ENCODE measurements at regions not wholly inside any gene's neighbourhood (a gene's known extent, or its start where the extent isn't known, plus 50 kb on each side); places are given as distances from the start of the nearest gene placed in this dataset.

- no peak for TF ChIP-seq CTCF (IDR thresholded peaks at IDR 0.05)
- no peak for TF ChIP-seq EP300 (IDR thresholded peaks at IDR 0.05)
- no peak for TF ChIP-seq POLR2A (IDR thresholded peaks at IDR 0.05)
Observed at GRCh38 chr13:87344176-87344575, 327.0 kb upstream of the SLITRK5 start.
